Retina (tissue), 1 donor: ENCODE measurements at regions not wholly inside any gene's neighbourhood (a gene's known extent, or its start where the extent isn't known, plus 50 kb on each side); places are given as distances from the start of the nearest gene placed in this dataset.
"Not testable (repeated sequence)": the region's sequence is repeated elsewhere in the genome, so short reads cannot be mapped to it uniquely, and the experiment has no call there.

Experiments
- DNase-seq: peaks from one replicate; pipeline ENCODE4 v3.0.0-alpha.2; 2016

GRCh38 chr5:8828596-8829322, 717.1 kb downstream of the SEMA5A start:
- DNase-seq, result no peak

DNA sequence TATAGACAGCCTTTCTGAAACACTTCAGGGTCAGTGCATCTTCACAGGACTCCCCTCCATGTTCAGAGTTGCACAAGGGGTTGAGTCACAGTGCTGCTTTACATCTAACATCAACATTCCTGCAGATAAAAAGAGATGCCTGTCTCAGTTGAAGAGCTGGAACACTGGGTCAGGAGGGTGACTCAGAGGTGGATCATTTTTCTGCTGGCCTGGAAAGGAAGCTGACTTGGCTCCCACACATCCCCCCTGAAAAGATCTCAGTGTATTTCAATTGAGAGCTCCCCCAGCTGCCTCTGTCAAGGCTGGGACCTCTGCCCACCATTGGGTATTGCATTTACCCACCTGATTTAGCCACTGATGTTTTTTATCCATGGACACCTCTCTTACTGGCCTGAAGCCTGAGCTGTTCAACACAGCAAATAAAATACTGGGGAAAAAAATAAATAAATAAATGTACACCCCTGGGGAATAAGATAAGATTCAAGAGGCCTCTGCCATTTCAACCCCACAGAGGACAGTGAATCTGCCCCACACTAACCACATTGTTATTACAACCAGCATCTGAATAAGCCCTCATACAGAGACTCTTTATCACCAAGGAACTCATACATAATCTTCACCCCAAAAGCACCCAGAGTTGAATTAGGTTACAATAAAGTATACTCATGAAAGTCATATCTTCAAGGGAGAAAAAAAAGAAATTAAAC, 716.4 kb downstream of the SEMA5A start:
- no peak for DNase-seq

- DNase-seq, result no peak
Measured at GRCh38 chr5:8831251-8831650, 714.6 kb downstream of the SEMA5A start.

GRCh38 chr5:8831854-8832253, 714.0 kb downstream of the SEMA5A start:
- no peak for DNase-seq

- DNase-seq, result no peak
Measured at GRCh38 chr5:8839361-8840055, 706.4 kb downstream of the SEMA5A start.

DNA sequence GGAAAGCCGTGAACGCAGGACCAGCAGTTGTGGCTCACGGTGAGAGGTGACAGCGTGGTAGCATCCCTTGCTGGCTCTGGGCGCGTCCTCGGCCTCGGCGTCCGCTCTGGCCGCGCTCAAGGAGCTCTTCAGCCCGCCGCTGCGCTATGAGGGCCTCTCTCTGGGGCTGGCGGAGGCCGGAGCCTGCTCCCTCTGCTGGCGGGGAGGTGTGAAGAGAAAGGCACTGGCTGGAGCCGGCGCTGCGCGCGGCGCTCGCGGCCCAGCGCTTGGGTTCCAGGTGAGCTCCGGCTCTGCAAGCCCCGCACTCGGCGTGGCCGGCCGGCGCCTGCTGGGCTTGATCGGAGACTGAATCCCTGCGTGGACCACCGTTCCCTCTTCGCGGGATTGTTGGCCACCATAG, 705.6 kb downstream of the SEMA5A start:
- DNase-seq, result no peak

DNA sequence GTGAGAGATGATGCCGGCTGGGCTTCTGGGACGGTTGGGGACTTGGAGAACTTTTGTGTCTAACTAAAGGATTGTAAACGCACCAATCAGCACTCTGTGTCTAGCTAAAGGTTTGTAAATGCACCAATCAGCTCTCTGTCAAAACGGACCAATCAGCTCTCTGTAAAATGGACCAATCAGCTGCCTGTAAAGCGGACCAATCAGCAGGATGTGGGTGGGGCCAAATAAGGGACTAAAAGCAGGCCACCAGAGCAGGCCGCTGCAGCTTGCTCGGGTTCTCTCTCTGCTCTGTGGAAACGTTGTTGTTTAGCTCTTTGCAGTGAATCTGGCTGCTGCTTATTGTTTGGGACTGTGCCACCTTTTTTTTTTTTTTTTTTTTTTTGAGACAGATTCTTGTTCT, 705.1 kb downstream of the SEMA5A start:
- not testable (repeated sequence) for DNase-seq

DNA sequence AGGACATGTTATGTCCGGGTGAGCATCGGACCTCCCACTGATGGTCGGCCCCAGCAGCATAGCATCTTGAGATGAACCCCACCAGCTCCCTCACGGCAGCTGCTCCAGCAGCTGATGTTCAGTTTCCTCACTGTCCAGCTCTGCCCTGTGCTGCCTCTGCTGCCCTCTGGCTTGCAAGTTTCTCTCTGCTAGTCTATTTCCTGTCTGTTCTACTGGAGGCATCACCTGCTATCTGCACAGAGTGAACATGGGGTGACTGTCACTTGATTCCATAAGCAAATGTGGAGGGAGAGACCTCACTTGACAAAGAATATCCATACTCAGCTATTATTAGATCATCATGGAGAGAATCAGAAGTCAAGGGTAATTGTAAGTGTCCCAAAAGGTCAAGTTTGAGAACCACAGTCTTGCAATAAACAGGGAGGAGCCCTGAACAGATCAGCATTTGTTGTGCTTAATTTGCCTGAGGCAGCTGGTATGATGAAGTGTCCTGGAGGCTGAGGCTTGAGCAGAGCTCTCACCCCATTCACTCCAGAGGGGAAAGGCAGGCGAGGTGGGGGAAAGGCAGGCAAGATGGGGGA, 702.8 kb downstream of the SEMA5A start:
- DNase-seq, result peak; percentile 62

DNA sequence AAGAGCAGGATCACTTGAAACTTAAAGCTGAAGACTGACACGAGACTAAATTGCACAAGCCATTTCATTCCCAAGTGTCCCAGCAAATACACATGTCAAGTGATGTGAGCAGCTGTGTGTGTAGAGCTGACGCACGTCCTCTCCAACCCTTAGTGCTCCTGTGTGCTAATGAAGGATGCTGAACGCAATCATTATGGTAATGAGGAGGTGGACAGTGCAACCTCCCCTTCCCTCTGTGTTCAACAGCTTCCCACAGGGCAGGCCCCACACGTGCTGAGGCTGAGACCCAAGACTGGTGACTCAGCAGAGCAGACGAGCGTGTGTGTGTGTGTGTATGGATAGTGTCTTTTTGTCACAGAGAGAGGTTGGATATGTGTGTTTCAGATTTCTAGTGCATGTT, 702.1 kb downstream of the SEMA5A start:
- DNase-seq, result peak; percentile 69

- DNase-seq, result no peak
Measured at GRCh38 chr5:8844206-8844605, 701.7 kb downstream of the SEMA5A start.

DNA sequence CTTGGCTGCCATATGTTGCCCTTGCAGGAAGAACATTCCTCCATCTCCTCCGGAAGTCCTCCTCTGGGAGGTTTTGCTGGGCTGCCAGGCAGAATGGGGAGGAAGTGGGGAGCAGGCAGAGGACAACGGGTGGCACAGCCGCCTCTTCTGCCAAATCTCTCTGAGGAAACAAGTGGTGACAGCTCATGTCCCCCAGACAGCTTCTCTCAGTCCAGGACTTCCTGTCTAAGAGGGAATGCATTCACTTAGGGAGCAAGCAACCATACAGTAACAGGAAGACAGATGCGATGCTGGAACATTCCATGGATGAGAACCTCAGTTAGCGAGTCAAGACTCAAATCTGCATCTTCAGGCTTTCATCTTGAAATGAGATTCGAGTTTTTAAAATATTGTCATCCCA, 701.0 kb downstream of the SEMA5A start:
- no peak for DNase-seq

GRCh38 chr5:8845296-8845695, 700.6 kb downstream of the SEMA5A start:
- no peak for DNase-seq

GRCh38 chr5:8848366-8848765, 697.5 kb downstream of the SEMA5A start:
- DNase-seq, result peak; percentile 40

- DNase-seq, result no peak
Measured at GRCh38 chr5:8848997-8849594, 696.8 kb downstream of the SEMA5A start.

- no peak for DNase-seq
Measured at GRCh38 chr5:8851101-8851500, 694.8 kb downstream of the SEMA5A start.

- DNase-seq, result no peak
Measured at GRCh38 chr5:8857051-8857450, 688.8 kb downstream of the SEMA5A start.

DNA sequence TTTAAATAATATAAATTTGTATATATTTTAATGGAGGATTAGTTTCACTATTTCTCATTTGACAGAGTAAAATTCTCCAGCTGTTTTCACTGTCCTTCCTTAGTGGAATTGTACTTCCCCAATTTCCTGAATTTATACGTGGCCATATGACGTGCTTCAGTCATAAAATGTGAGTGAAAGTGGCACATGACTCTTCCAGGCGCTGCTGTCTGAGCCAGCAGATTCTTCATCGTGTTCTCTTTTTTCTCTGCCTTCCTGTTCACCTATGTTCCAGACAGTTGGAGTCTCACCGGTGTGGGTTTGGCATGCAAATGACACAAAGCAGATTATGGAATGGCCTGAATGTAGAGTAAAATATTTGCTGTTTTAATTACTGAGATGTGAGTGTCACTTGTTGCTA, 684.1 kb downstream of the SEMA5A start:
- DNase-seq, result no peak

- no peak for DNase-seq
Measured at GRCh38 chr5:8864053-8864452, 681.8 kb downstream of the SEMA5A start.

DNA sequence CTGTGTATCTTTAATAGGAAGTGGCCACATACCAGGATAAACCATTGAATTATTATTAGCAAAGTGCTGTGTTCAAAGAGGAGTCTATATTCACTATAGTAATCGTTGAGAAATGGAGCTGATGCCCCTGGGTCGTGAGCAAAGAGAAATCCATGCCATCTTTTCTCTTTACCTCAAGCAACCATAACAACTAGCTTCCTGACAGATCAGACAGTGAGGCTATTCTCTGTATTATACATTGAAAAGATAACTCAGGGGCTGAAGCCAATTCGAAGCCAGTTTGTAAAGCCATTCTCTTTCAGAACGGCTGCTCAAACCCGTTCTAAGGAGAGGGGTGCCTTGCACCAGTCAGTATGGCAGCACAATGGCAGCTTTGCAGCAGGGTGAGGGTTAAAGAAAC, 680.6 kb downstream of the SEMA5A start:
- DNase-seq, result no peak

GRCh38 chr5:8865686-8866374, 680.0 kb downstream of the SEMA5A start:
- DNase-seq, result no peak

DNA sequence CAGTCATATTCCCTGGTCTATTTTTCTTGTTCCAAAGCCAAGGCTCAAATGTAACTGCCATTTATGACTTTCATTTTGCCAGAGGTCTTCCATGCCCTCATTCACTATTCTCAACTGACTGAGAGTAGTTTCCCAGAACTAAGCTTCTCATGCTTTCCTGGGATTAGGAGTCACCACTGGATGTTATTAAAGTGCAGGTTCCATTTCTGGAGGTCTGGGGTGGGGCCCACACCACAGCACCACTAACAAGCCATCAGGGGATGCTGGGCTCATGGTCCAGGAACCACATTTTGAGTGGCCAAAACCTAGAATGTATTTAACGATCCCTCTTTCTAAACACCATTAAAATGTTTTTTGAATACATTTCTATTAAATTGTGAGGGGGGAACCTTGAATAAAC, 677.6 kb downstream of the SEMA5A start:
- no peak for DNase-seq

DNA sequence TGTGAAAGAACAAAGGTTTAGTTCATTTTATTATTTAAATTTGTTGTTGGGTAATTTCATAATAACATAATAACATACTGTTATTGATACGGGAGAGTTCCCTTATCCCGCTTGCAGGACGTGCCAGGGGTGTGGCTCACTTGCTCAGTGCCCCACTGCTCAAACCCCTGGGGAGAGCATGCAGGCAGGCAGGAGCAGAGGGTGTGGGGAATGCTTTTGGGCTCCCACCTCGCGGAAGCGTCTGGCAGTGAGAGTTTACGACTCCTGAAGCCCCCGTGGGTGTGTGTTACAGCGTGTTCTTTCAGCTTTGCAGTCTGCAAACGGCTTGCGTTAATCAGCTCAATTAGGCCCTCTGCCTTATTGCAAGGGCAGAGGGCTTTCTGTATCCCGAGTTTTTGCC, 675.9 kb downstream of the SEMA5A start:
- no peak for DNase-seq
